HPDE6-E6E7 (cell line): ENCODE measurements at regions not wholly inside any gene's neighbourhood (a gene's known extent, or its start where the extent isn't known, plus 50 kb on each side); places are given as distances from the start of the nearest gene placed in this dataset.

Source experiments
- DNase-seq: peaks from one replicate; pipeline ENCODE4 v3.0.0; 2011; ENCODE audit warnings: missing footprints; ENCODE audit errors: extremely low spot score

GRCh38 chr14:85788470-85789233, 258.7 kb downstream of the FLRT2 start:
- no peak for DNase-seq

DNA sequence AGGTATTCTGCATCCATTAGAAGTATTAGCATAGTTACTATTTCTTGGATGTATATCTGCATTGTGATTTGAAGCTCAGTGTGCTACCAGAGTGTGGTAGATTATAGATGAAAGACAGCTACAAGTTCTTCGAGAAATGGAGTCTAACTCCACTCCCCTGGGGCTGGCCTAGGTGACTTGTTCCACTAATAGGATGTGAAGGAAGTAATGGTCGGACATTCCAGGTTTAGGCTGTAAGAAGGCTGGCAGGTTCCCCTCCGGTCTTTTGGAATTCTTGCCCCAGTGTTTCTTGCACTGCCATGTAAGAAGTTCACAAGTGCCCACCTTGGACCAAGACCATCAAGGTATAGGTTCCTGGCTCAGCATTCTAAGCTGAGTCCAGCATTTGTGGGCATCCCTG, 236.4 kb downstream of the FLRT2 start:
- no peak for DNase-seq

- no peak for DNase-seq
Observed at GRCh38 chr14:85764822-85765221, 234.9 kb downstream of the FLRT2 start.

- DNase-seq: no peak
Observed at GRCh38 chr14:85762526-85762925, 232.6 kb downstream of the FLRT2 start.

DNA sequence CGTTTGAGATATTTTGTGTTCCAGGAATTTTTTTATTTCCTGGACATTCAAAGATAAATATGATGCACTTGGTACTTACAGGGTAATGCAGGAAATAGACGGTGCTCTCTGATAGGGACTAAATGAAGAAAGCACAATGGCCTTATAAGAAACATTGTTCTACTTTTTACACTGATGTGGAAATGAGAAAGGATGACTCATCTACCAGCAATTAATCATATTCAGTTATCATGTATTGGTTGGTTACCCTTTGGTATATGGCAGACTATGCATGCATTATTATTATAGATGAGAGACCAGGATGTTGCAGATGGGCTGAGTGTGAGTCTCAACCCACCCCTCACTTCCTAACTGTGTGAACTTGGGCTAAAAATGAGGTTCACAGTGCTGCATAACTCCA, 222.2 kb downstream of the FLRT2 start:
- DNase-seq: no peak

GRCh38 chr14:85744573-85744972, 214.6 kb downstream of the FLRT2 start:
- DNase-seq: no peak

DNA sequence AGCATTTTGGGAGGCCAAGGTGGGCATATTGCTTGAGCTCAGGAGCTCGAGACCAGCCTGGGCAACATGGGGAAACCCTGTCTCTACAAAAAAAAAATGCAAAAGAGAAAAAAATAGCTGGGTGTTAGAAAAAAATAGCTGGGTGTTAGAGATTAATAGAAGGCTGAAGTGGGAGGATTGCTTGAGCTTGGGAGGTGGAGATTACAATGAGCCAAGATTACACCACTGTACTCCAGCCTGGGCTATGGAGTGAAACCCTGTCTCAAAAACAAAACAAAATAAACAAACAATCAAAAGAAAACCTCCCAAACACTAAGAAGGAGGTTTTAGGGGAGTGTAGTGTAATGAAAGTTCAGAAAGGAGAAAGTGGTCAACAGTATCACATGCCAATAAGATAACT, 202.1 kb downstream of the FLRT2 start:
- no peak for DNase-seq

DNA sequence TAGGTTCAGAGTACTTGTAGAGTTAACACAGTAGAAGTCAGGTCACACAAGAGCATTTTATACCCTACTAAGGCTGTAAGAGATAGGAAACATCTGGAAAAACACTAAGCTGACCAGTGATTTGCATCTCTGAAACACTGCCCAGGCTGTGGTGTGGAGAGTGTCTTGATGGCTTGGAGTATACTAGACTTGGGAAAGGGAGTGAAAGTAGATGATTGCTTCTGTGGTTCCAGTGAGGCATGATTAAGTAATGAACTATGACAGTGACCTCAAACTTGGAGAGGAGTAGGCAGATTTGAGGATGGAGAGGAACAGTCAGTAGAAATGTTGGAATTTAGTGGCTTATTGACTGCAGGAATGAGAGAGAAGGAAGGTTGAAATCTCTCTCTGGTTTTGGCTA, 201.2 kb downstream of the FLRT2 start:
- DNase-seq: no peak

DNA sequence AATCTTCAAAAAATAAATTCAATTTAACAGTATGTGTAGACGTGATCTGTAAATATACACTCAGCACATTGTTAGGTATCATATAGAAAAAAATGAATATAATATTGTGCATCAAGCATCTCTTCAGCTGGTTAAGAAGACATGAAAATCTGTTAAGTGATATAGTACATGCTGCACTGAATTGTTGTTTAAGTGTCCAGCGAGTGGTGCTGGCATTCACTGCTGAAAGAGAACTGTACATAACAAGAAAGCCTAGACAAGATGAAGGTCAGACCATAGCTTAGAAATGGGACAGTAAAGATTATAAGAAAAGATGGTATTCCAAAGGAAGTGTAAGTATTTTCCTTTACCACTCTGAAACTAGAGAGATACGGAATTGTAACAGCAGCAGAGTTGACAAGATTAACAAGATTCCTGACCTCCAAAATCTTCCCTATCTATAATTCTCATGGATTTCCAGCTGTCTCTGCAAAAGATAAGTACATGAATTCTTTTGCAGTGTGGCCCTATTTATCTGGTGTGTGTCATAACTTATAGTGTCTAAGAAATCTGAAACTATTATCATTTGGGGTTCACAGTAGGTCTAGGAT, 198.6 kb downstream of the FLRT2 start:
- DNase-seq: no peak

- no peak for DNase-seq
Observed at GRCh38 chr14:85714069-85714468, 184.1 kb downstream of the FLRT2 start.

- no peak for DNase-seq
Observed at GRCh38 chr14:85711620-85712019, 181.7 kb downstream of the FLRT2 start.
